ENCODE measurements at regions not wholly inside any gene's neighbourhood (a gene's known extent, or its start where the extent isn't known, plus 50 kb on each side); places are given as distances from the start of the nearest gene placed in this dataset.

DNA sequence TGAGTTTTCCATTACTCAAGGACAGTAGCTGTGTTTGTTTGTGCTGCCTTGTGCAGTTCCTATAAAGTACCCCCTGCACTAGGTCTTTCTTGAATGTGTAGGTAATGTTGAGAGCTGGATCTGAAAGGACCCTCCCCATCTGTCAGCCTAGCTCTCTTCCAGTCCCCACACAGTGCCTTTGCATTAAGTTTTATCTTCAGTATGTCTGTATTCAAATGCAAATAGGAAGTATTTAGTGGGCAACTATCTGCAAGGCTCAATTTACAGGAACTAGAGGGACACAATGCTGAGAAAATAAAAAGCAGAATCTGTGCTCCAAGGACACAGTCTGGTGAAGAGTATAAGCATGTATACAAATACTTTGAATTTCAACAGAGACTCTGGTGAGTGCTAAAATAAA lies 558.5 kb downstream of the RFC3 start:
- no peak overlapping the region for H3K56ac ChIP-seq (ENCODE audit: insufficient read length, low read depth, low read length)
- H3K4me2 ChIP-seq (ENCODE audit: insufficient read depth, insufficient read length, low read length), result no peak overlapping the region
- no peak overlapping the region for H3K4me3 Mint-ChIP-seq
- no peak overlapping the region for H3K23ac ChIP-seq (ENCODE audit: insufficient read length, low read depth, low read length)
- peaks cover 15 to 19% of the 10 kb centered on the region in 2 experiments for H3K4me1 Mint-ChIP-seq
- H3T11ph ChIP-seq (ENCODE audit: low read length), result no peak overlapping the region
- no peak overlapping the region for H4K5ac ChIP-seq (ENCODE audit: insufficient read length, low read depth, low read length)
- no peaks in the 10 kb centered on the region for H3K9me3 Mint-ChIP-seq
- peaks cover 5% of the 10 kb centered on the region; the same call in 1 of the 2 replicates for H3K4me1 ChIP-seq (ENCODE audit: insufficient read depth, low read length)
- H3K4ac ChIP-seq (ENCODE audit: low read depth, low read length), result no peak overlapping the region
- H4K91ac ChIP-seq (ENCODE audit: insufficient read length, low read depth, low read length), result no peak overlapping the region
- H4K20me1 ChIP-seq (ENCODE audit: control insufficient read depth, insufficient read depth, insufficient read length), result no peaks in the 10 kb centered on the region
- H3K27me3 ChIP-seq (ENCODE audit: insufficient read depth, low read length), result no peaks in the 10 kb centered on the region
- no peak for DNase-seq
- peak overlapping the region in 1 of 3 experiments; percentile 55; a peak in 1 of 7 replicates for H3K27ac Mint-ChIP-seq
- no peak overlapping the region for H2BK20ac ChIP-seq (ENCODE audit: low read depth, low read length, poor library complexity, severe bottlenecking)
- no peak overlapping the region for H2BK120ac ChIP-seq (ENCODE audit: low read depth, low read length, poor library complexity, severe bottlenecking)
- H3K27ac ChIP-seq (ENCODE audit: insufficient read length, low read depth, low read length), result no peak overlapping the region
- H2BK15ac ChIP-seq (ENCODE audit: low read depth, low read length), result no peak overlapping the region
- H3K27me3 Mint-ChIP-seq (ENCODE audit: low read depth), result no peaks in the 10 kb centered on the region
- no peak overlapping the region for H3K14ac ChIP-seq (ENCODE audit: insufficient read depth, low read length)
- H3K18ac ChIP-seq (ENCODE audit: insufficient read length, low read depth, low read length), result no peak overlapping the region
- no peak overlapping the region for H2BK5ac ChIP-seq (ENCODE audit: insufficient read length, low read length)
- H2AK5ac ChIP-seq (ENCODE audit: insufficient read length, low read length), result no peak overlapping the region
- no peak overlapping the region for H4K8ac ChIP-seq (replicated peaks; ENCODE audit: insufficient read length, low read depth, low read length)
- no peaks in the 10 kb centered on the region for H3K36me3 Mint-ChIP-seq (ENCODE audit: insufficient read depth in 1 of 3, low read depth in 3 of 3)
- H2BK12ac ChIP-seq (ENCODE audit: insufficient read length, low read depth, low read length), result no peak overlapping the region
- no peaks in the 10 kb centered on the region for H3K79me1 ChIP-seq (ENCODE audit: insufficient read depth, low read depth, low read length, poor library complexity, severe bottlenecking)
- H3K9ac ChIP-seq (ENCODE audit: extremely low read depth, insufficient read length, low read length), result no peak overlapping the region
- H3K23me2 ChIP-seq (ENCODE audit: insufficient read length, low read depth, low read length, poor library complexity, severe bottlenecking), result no peaks in the 10 kb centered on the region
- H3K9me3 ChIP-seq (ENCODE audit: control insufficient read depth, low read depth, low read length), result no peaks in the 10 kb centered on the region
- no peak for TF ChIP-seq CTCF (conservative IDR thresholded peaks at IDR 0.05)
- no peak overlapping the region for H2AFZ ChIP-seq (ENCODE audit: low read length)
- H3K79me2 ChIP-seq (ENCODE audit: insufficient read depth, low read length), result no peaks in the 10 kb centered on the region

Data from H9 (cell line).